Heart right ventricle (tissue), 16 donors: ENCODE measurements at regions not wholly inside any gene's neighbourhood (a gene's known extent, or its start where the extent isn't known, plus 50 kb on each side); places are given as distances from the start of the nearest gene placed in this dataset.
A peak's percentile ranks its signal among the peaks of the same experiment; 100 is the strongest.
"Not testable (repeated sequence)": the region's sequence is repeated elsewhere in the genome, so short reads cannot be mapped to it uniquely, and the experiment has no call there.

Experiments
- ATAC-seq, 8 donors: fragments of 200-7000 bp; cut with Tn5 transposase; one replicate each; pipeline ENCODE4 v1.9.1; 2020; ENCODE audit warnings: mild to moderate bottlenecking in 8 of 8, moderate library complexity in 8 of 8, moderate number of reproducible peaks in 1 of 8
- DNase-seq, 2 donors: peaks; one replicate each; pipeline ENCODE4 v3.0.0-alpha.2; 2020
- H3K27ac ChIP-seq, 10 donors: fragments of 200-600 bp; sonication (generic) in 2 of 10; one replicate each; pipeline versions ENCODE4 v1.5.0 to v1.8.0; 2020 to 2022; ENCODE audit warnings: mild to moderate bottlenecking in 3 of 10
- H3K27me3 ChIP-seq, 7 donors: fragments of 200-600 bp; one replicate each; pipeline ENCODE4 v1.8.0; 2021 to 2022; ENCODE audit warnings: mild to moderate bottlenecking in 2 of 7
- H3K36me3 ChIP-seq, 9 donors: fragments of 200-600 bp; sonication (generic) in 1 of 9; one replicate each; pipeline versions ENCODE4 v1.5.0 to v1.8.0; 2020 to 2022; ENCODE audit warnings: mild to moderate bottlenecking in 2 of 9
- H3K4me1 ChIP-seq, 9 donors: fragments of 200-600 bp; sonication (generic) in 1 of 9; one replicate each; pipeline versions ENCODE4 v1.5.0 to v1.8.0; 2020 to 2022; ENCODE audit warnings: mild to moderate bottlenecking in 4 of 9
- H3K4me3 ChIP-seq, 10 donors: fragments of 200-600 bp; sonication (generic) in 2 of 10; one replicate each; pipeline versions ENCODE4 v1.5.0 to v1.8.0; 2020 to 2022; ENCODE audit warnings: mild to moderate bottlenecking in 7 of 10, moderate library complexity in 2 of 10
- H3K9me3 ChIP-seq, 11 donors: fragments of 200-600 bp in 10 of 11; sonication (generic) in 2 of 11; one replicate each; pipeline versions ENCODE4 v1.5.0 to v1.8.0; 2013 to 2022; ENCODE audit warnings: mild to moderate bottlenecking in 2 of 11, control low read depth in 1 of 11, moderate library complexity in 1 of 11
- CTCF ChIP-seq, 9 donors: fragments of 200-600 bp; sonication (generic) in 2 of 9; IDR thresholded peaks; one replicate each; pipeline versions ENCODE4 v1.5.0 to v1.8.0; 2021 to 2022; ENCODE audit warnings: antibody characterized with exemption in 9 of 9, mild to moderate bottlenecking in 5 of 9, moderate library complexity in 1 of 9
- WGBS, 2 donors: extraction: QIAGEN DNeasy Blood & Tissue Kit; methylation state at CpG; one replicate each; pipeline ENCODE4 v1.1.7; 2013; ENCODE audit warnings: inconsistent platforms in 1 of 2; 5-methylcytosine and 5-hydroxymethylcytosine counted together
- intact Hi-C, 10 donors: fragments of 100-400 bp; cut with DNase I; formaldehyde crosslinking; loops; one replicate each; pipeline versions ENCODE4 v1.11.1 to v1.14.2; 2022
- donor health status: Arrhythmogenic right ventricular cardiomyopathy.
- donor health status: ischemic (EF 13 %, LVEDD 7.1; RV severe dilation, severe dysfunction).
- donor health status: healthy with polysubstance abuse.
- donor health status: DM: no; HTN: yes; CAD: no.
- donor health status: DM: no; HTN: no; CAD: no.
- donor health status: ischemic (EF 25% LVEDD 6.9; RV normal size, moderate dysfunction).
- donor health status: ischemic (EF 25% LVEDD 5.7; RV mildly dilated, moderate dysfunction).
- donor health status: healthy.
- donor health status: DM: yes; HTN: yes; CAD: no.
- donor health status: Ischemic cardiomyopathy.
- donor health status: ischemic (EF 35%, LVEDD 5.7; RV mildly dilated, moderate dysfunction).
- donor health status: nonischemic (EF 11% LVEDD 7.7; RV severe dilation, severe dysfunction).
- donor health status: DM: yes; HTN: yes; CAD: no.
- donor health status: PGD.
- donor health status: ischemic (EF 29% LVEDD 5.4; RV normal size, mild dysfunction).
- donor health status: nonischemic (EF 23%, LVEDD 6.1; RV moderate dilation, normal function).

GRCh38 chr2:130289780-130290179 lies 52.9 kb upstream of the IMP4 start:
- Histone ChIP-seq H3K9me3 (no peaks in the 10 kb centered on the region), H3K27ac (no peak overlapping the region), H3K4me3 (no peak overlapping the region), H3K36me3 (no peaks in the 10 kb centered on the region), H3K4me1 (no peaks in the 10 kb centered on the region), H3K27me3 (peaks cover 0 to 16% (median 0%) of the 10 kb centered on the region in 7 donors)
- 59 to 60% methylated on average over 1 of the region's 1 CpG for WGBS, 2 donors
- ATAC-seq (no peak), DNase-seq (no peak)
- intact Hi-C loops, result no loop called here
- TF ChIP-seq CTCF (IDR thresholded peaks at IDR 0.05), result no peak

DNA sequence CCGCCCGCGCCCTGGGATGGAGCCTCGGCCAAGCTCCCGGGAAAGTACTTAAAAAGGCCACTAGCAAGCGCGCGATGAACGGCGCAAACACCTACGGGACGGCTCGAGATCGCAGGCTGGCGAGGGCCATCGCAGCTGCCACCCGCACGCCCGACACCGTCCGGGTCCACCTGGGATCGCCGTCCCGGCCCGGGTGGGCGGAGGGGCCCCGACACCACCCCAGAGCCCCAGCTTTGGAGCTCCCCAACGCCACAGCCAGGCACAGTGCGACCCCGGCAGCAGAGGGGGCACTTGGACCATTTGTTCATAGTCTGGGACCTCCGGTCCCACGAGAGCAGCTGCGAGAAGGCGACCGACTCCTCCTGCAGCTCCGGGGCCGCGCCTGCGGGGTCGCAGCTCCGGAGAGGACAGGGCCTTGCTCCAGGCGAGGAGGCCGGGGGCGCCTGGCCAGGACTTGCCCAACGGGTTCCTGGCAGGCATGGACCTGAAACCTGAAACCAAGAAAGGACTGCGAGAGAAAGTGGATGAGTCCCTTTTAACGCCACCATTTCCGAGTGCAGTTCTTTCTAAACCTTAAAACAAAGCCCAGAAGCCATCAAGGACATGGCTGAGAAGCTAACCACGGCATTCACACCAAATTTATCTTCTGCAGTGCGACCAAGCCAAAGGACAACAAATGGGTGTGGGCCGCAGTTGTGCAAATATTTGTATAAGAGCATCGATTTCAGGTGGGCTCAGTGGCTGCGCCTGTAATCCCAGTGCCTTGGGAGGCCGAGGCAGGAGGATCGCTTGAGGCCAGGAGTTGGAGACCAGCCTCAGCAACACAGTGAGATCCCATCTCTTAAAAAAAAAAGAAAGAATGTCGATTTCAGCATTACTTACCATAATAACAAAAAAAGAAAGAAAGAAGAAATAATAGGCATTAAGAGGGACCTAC lies 54.0 kb upstream of the IMP4 start:
- peak in 1 of 9 donors; percentile 17 for TF ChIP-seq CTCF (IDR thresholded peaks at IDR 0.05)
- no peaks in the 10 kb centered on the region for H3K36me3 ChIP-seq
- H3K9me3 ChIP-seq, result no peaks in the 10 kb centered on the region
- WGBS, 2 donors, result 76 to 87% methylated on average over 56 of the region's 56 CpGs
- H3K4me1 ChIP-seq, result no peaks in the 10 kb centered on the region
- intact Hi-C loops, result no loop called here
- H3K4me3 ChIP-seq, result no peak overlapping the region
- H3K27me3 ChIP-seq, result peaks cover 0 to 16% (median 0%) of the 10 kb centered on the region in 7 donors
- no peak for DNase-seq
- ATAC-seq, result no peak
- no peak overlapping the region for H3K27ac ChIP-seq

DNA sequence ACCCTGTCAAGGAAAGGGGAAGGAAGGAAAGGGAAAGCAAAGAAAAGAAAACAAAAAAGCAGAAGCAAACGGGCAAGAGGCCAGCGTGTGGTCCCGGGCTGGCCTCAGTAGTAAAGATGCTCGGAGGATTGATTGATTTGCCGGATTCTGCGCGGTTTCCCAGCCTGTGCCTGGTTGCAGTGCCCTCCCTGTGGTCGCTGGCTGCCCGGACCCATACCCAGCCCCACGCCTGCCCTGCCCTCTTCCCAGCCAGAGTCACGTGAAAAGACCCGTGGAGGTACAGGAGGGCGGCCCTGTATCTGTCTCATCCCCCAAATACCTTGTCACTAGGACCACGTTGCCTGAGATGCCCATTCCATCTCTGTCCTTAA lies 55.1 kb upstream of the IMP4 start:
- H3K4me3 ChIP-seq, result no peak overlapping the region
- no peak overlapping the region for H3K27ac ChIP-seq
- intact Hi-C loops, result no loop called here
- DNase-seq (no peak), ATAC-seq (no peak)
- WGBS, 2 donors, result 79 to 81% methylated on average over 14 of the region's 14 CpGs
- H3K4me1 ChIP-seq, result no peaks in the 10 kb centered on the region
- no peak for TF ChIP-seq CTCF (IDR thresholded peaks at IDR 0.05)
- H3K9me3 ChIP-seq, result no peaks in the 10 kb centered on the region
- no peaks in the 10 kb centered on the region for H3K36me3 ChIP-seq
- peaks cover 0 to 16% (median 0%) of the 10 kb centered on the region in 7 donors for H3K27me3 ChIP-seq

GRCh38 chr2:130286983-130287655 lies 55.6 kb upstream of the IMP4 start:
- 90% methylated on average over 35 of the region's 35 CpGs for WGBS, 2 donors
- ATAC-seq (no peak), DNase-seq (no peak)
- no peak for TF ChIP-seq CTCF (IDR thresholded peaks at IDR 0.05)
- intact Hi-C loops, result no loop called here
- no peak overlapping the region for H3K27ac ChIP-seq
- no peaks in the 10 kb centered on the region for H3K36me3 ChIP-seq
- H3K27me3 ChIP-seq, result peaks cover 0 to 13% (median 0%) of the 10 kb centered on the region in 7 donors
- H3K9me3 ChIP-seq, result no peaks in the 10 kb centered on the region
- no peaks in the 10 kb centered on the region for H3K4me1 ChIP-seq
- H3K4me3 ChIP-seq, result no peak overlapping the region

DNA sequence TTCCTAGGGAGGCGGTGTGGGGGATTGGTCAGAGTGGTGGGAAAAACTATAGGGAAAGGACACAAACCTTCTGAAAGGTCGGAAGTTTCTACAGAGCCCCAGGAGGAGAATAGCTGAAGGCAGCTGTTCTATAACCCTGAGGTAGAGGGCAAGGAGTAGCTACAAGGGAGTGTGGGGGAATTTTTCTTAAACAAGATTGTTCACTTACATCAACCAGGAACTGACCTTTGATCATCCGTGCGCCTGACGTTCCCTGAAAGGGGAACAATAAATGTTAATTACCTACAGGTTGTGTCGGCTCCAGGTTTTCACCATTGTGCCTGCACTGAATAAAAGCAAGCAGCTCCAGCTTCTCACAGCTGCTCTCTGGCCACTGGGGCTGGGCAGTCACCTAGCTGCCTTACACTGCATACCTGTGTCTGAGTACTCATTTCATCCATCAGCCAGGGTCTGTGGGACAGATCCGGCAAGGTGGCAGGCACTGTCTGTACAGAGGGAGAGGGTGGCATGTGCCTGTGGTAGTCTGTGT lies 59.3 kb upstream of the IMP4 start:
- H3K9me3 ChIP-seq, intact Hi-C loops, DNase-seq, H3K4me3 ChIP-seq, H3K4me1 ChIP-seq, H3K36me3 ChIP-seq, H3K27ac ChIP-seq, H3K27me3 ChIP-seq, ATAC-seq: not testable (repeated sequence)
- WGBS, 2 donors, result 85 to 87% methylated on average over 6 of the region's 7 CpGs

DNA sequence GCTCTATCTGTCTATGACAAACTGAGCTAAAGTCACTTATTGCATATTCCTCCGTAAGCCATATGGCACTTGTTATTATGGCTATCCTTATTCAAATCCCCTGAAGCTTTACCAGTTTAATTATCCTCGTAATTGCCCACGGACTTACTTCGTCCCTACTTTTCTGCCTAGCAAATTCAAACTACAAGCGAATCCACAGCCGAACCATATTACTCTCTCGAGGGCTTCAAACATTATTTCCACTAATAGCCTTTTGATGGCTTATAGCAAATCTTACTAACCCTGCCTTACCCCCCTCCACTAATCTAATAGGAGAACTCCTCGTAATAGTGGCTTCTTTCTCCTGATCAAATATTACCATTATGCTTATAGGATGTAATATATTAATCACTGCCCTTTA lies 63.1 kb upstream of the IMP4 start:
- intact Hi-C loops, H3K27ac ChIP-seq, H3K4me3 ChIP-seq, DNase-seq, H3K27me3 ChIP-seq, H3K36me3 ChIP-seq, ATAC-seq, H3K4me1 ChIP-seq, H3K9me3 ChIP-seq: not testable (repeated sequence)
- WGBS, 2 donors, result 81 to 91% methylated on average over 8 of the region's 8 CpGs

- DNase-seq, H3K4me1 ChIP-seq, H3K4me3 ChIP-seq, H3K27ac ChIP-seq, intact Hi-C loops, H3K27me3 ChIP-seq, H3K36me3 ChIP-seq, ATAC-seq: not testable (repeated sequence)
- 76 to 79% methylated on average over 8 of the region's 9 CpGs for WGBS, 2 donors
- H3K9me3 ChIP-seq, result peaks cover 0 to 15% (median 0%) of the 10 kb centered on the region in 11 donors
Measured at GRCh38 chr2:130268333-130268732, 70.1 kb upstream of the TUBA3E start.
